Vagina (tissue), 2 donors: ENCODE measurements at regions not wholly inside any gene's neighbourhood (a gene's known extent, or its start where the extent isn't known, plus 50 kb on each side); places are given as distances from the start of the nearest gene placed in this dataset.

Experiments
- DNase-seq, 2 donors: peaks; one replicate each; pipeline ENCODE4 v3.0.0-alpha.2; 2017; ENCODE audit errors: extremely low spot score in 2 of 2
- H3K27ac ChIP-seq: fragments of 200-600 bp; sonication (generic); one replicate; pipeline ENCODE4 v1.5.1; 2019
- H3K27me3 ChIP-seq: fragments of 200-600 bp; sonication (generic); one replicate; pipeline ENCODE4 v1.5.1; 2019
- H3K36me3 ChIP-seq, 2 donors: fragments of 200-600 bp; sonication (generic); one replicate each; pipeline ENCODE4 v1.5.1; 2017 to 2019
- H3K4me1 ChIP-seq: fragments of 200-600 bp; sonication (generic); one replicate; pipeline ENCODE4 v1.5.1; 2019
- H3K4me3 ChIP-seq, 2 donors: fragments of 200-600 bp; sonication (generic); 1 replicate in 1 of 2; 2 replicates in 1 of 2; pipeline ENCODE4 v1.5.1; 2016 to 2019
- H3K9me3 ChIP-seq: fragments of 200-600 bp; sonication (generic); one replicate; pipeline ENCODE4 v1.5.1; 2019
- POLR2A ChIP-seq, 2 donors: fragments of 450-650 bp; IDR thresholded peaks; one replicate each; pipeline ENCODE4 v1.6.1; 2017; ENCODE audit warnings: antibody characterized with exemption in 2 of 2, mild to moderate bottlenecking in 2 of 2, moderate library complexity in 2 of 2
- POLR2AphosphoS5 ChIP-seq, 2 donors: sonication (generic); formaldehyde crosslinking; IDR thresholded peaks; one replicate each; pipeline ENCODE4 v1.9.0; 2017; ENCODE audit warnings: antibody characterized with exemption in 2 of 2, mild to moderate bottlenecking in 2 of 2, low read depth in 1 of 2; ENCODE audit not compliant: insufficient read depth in 1 of 2
- intact Hi-C: fragments of 100-400 bp; cut with DNase I; formaldehyde crosslinking; loops from one replicate; pipeline ENCODE4 v1.15.1; 2023
- TF ChIP-seq, protein P1 (sequence below), 3 experiments: fragments of 450-650 bp in 2 of 3; fragments of 200-600 bp in 1 of 3; sonication (generic) in 1 of 3; IDR thresholded peaks; one replicate each; pipeline ENCODE4 v1.5.1; 2017 to 2019; ENCODE audit warnings: antibody characterized with exemption in 3 of 3, mild to moderate bottlenecking in 2 of 3, moderate library complexity in 2 of 3

GRCh38 chr7:68729371-68729770 is 868.9 kb upstream of the AUTS2 start:
- no peak for TF ChIP-seq POLR2AphosphoS5 (IDR thresholded peaks at IDR 0.05; ENCODE audit: insufficient read depth in 1 of 2, low read depth in 1 of 2)
- TF ChIP-seq POLR2A (IDR thresholded peaks at IDR 0.05), result no peak
- TF ChIP-seq, protein P1, sequence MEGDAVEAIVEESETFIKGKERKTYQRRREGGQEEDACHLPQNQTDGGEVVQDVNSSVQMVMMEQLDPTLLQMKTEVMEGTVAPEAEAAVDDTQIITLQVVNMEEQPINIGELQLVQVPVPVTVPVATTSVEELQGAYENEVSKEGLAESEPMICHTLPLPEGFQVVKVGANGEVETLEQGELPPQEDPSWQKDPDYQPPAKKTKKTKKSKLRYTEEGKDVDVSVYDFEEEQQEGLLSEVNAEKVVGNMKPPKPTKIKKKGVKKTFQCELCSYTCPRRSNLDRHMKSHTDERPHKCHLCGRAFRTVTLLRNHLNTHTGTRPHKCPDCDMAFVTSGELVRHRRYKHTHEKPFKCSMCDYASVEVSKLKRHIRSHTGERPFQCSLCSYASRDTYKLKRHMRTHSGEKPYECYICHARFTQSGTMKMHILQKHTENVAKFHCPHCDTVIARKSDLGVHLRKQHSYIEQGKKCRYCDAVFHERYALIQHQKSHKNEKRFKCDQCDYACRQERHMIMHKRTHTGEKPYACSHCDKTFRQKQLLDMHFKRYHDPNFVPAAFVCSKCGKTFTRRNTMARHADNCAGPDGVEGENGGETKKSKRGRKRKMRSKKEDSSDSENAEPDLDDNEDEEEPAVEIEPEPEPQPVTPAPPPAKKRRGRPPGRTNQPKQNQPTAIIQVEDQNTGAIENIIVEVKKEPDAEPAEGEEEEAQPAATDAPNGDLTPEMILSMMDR (IDR thresholded peaks at IDR 0.05), result no peak
- no peak for DNase-seq
- no peaks in the 10 kb centered on the region for H3K9me3 ChIP-seq
- no peaks in the 10 kb centered on the region for H3K4me1 ChIP-seq
- H3K27ac ChIP-seq, result no peak overlapping the region
- H3K36me3 ChIP-seq, result no peaks in the 10 kb centered on the region
- H3K27me3 ChIP-seq, result no peaks in the 10 kb centered on the region
- intact Hi-C loops, result no loop called here
- H3K4me3 ChIP-seq, result no peak overlapping the region

- no peaks in the 10 kb centered on the region for H3K4me1 ChIP-seq
- intact Hi-C loops, result no loop called here
- H3K4me3 ChIP-seq, result no peak overlapping the region
- no peaks in the 10 kb centered on the region for H3K9me3 ChIP-seq
- H3K27ac ChIP-seq, result no peak overlapping the region
- H3K27me3 ChIP-seq, result no peaks in the 10 kb centered on the region
- no peak for DNase-seq
- TF ChIP-seq POLR2A (IDR thresholded peaks at IDR 0.05) (no peak), POLR2AphosphoS5 (IDR thresholded peaks at IDR 0.05; ENCODE audit: insufficient read depth in 1 of 2, low read depth in 1 of 2) (no peak)
- TF ChIP-seq, protein P1 (IDR thresholded peaks at IDR 0.05), result no peak
- no peaks in the 10 kb centered on the region for H3K36me3 ChIP-seq
Observed at GRCh38 chr7:68730194-68730593, 868.1 kb upstream of the AUTS2 start.

DNA sequence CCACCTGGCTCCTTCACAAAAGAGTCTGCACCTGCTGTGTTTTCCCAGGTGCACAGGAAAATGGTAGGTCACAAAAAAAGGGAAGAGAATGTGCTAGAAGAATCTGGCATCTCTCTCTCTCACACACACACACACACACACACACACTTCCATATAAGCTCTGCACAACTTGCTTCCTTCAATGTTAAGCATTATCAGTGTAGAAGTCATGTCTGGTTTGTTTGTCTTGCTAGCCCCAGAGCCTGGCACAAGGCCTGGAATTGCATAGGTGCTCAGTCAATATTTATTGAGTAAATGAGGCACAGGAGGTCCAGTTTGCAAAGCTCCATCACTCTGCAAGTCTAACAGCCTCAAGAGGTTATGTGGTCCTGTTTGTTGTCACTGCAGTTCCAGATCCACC is 867.3 kb upstream of the AUTS2 start:
- no peaks in the 10 kb centered on the region for H3K27me3 ChIP-seq
- DNase-seq, result no peak
- H3K36me3 ChIP-seq, result no peaks in the 10 kb centered on the region
- H3K4me1 ChIP-seq, result no peaks in the 10 kb centered on the region
- TF ChIP-seq, protein P1 (IDR thresholded peaks at IDR 0.05), result no peak
- no peak for TF ChIP-seq POLR2A (IDR thresholded peaks at IDR 0.05)
- TF ChIP-seq POLR2AphosphoS5 (IDR thresholded peaks at IDR 0.05; ENCODE audit: insufficient read depth in 1 of 2, low read depth in 1 of 2), result no peak
- no peak overlapping the region for H3K27ac ChIP-seq
- intact Hi-C loops, result no loop called here
- no peaks in the 10 kb centered on the region for H3K9me3 ChIP-seq
- no peak overlapping the region for H3K4me3 ChIP-seq

DNA sequence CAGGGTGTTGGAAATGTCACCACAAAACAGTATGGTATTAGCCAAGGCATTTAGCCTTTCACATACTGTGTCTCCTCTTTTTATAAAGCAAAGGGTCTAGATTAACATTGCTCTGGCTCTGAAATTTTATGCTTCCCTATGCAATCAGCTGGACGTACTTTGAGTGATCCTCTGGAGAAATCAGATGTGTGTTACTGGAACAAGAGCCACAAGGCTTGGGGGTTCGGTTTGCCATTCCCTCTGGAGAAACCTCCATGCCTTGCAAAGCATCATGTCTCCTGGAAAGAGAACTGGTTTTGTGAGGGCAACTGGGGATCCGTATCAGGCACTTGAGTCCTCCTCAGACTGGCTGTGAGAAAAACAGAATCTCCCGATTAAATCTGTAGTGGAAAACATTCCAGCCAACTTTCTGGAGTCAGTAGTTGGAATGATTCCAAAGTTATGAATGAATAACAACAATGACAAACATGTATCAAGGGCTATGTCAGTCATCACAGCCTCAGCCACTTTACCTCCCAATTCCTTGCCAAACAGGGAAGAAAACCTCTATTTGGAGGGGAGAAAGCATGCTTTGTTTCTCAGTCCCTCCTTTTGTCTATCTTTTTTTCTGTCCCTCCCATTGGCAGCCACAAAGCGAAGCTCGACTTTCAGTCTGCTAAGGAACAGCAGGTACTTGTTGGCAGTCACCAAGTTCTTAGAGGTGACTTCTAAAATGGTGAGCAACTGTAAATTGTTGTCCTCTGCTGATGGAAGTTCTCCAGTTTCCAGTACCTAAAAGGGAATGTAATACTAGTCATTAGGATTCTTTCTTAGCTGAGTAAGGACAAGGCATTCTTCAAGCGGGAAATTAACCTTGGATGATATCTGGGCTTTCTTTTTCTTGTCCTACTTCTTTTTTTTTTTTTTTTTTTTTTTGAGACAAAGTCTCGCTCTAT is 864.8 kb upstream of the AUTS2 start:
- no peak overlapping the region for H3K4me3 ChIP-seq
- intact Hi-C loops, result no loop called here
- H3K27me3 ChIP-seq, result no peaks in the 10 kb centered on the region
- TF ChIP-seq POLR2A (IDR thresholded peaks at IDR 0.05) (no peak), POLR2AphosphoS5 (IDR thresholded peaks at IDR 0.05; ENCODE audit: insufficient read depth in 1 of 2, low read depth in 1 of 2) (no peak)
- TF ChIP-seq, protein P1 (IDR thresholded peaks at IDR 0.05), result no peak
- DNase-seq, result no peak
- H3K36me3 ChIP-seq, result no peaks in the 10 kb centered on the region
- no peak overlapping the region for H3K27ac ChIP-seq
- H3K9me3 ChIP-seq, result no peaks in the 10 kb centered on the region
- H3K4me1 ChIP-seq, result no peaks in the 10 kb centered on the region

DNA sequence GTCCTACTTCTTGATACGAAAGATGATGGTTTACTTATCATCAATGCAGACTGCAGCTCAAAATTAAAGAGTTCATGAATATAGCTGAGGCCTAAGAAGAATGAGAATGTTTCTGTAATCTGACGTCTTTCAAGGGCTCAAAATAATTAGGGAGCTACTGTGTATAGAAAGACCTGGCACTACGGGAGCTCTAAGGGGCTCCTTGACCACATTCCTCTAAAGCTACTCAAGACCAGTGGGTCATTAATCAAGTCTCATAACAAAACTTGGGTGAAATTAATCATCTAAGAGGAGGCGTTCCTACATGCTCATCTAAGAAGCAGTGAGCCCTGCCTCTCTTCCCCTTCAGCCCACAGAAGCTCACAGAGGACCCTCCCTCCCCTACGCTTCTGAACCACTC is 863.8 kb upstream of the AUTS2 start:
- Histone ChIP-seq H3K4me3 (no peak overlapping the region), H3K27me3 (no peaks in the 10 kb centered on the region), H3K36me3 (no peaks in the 10 kb centered on the region), H3K9me3 (no peaks in the 10 kb centered on the region), H3K4me1 (no peaks in the 10 kb centered on the region), H3K27ac (no peak overlapping the region)
- no peak for DNase-seq
- intact Hi-C loops, result no loop called here
- TF ChIP-seq, protein P1 (IDR thresholded peaks at IDR 0.05), result no peak
